BE2C (cell line): ENCODE measurements at regions not wholly inside any gene's neighbourhood (a gene's known extent, or its start where the extent isn't known, plus 50 kb on each side); places are given as distances from the start of the nearest gene placed in this dataset.

Source experiments
- DNase-seq: peaks from one replicate; pipeline ENCODE4 v3.0.0-alpha.2; 2020
- H3K27me3 ChIP-seq: fragments of 250-450 bp; sonication (Bioruptor Pico); 2 replicates; pipeline ENCODE4 v1.5.1; 2020; ENCODE audit warnings: mild to moderate bottlenecking
- H3K36me3 ChIP-seq: fragments of 250-450 bp; sonication (Bioruptor Pico); 2 replicates; pipeline ENCODE4 v1.5.1; 2020; ENCODE audit warnings: mild to moderate bottlenecking
- H3K4me1 ChIP-seq: fragments of 250-450 bp; sonication (Bioruptor Pico); 2 replicates; pipeline ENCODE4 v1.5.1; 2020
- H3K4me3 ChIP-seq: 2 replicates; pipeline ENCODE4 v1.5.1; 2011; ENCODE audit warnings: low read depth, low read length
- H3K9me3 ChIP-seq: fragments of 250-450 bp; sonication (Bioruptor Pico); 2 replicates; pipeline ENCODE4 v1.5.1; 2020
- TF ChIP-seq, protein P1 (sequence below): IDR thresholded peaks from 2 replicates; pipeline ENCODE4 v1.5.1; 2012; ENCODE audit warnings: mild to moderate bottlenecking, low read depth, low read length

DNA sequence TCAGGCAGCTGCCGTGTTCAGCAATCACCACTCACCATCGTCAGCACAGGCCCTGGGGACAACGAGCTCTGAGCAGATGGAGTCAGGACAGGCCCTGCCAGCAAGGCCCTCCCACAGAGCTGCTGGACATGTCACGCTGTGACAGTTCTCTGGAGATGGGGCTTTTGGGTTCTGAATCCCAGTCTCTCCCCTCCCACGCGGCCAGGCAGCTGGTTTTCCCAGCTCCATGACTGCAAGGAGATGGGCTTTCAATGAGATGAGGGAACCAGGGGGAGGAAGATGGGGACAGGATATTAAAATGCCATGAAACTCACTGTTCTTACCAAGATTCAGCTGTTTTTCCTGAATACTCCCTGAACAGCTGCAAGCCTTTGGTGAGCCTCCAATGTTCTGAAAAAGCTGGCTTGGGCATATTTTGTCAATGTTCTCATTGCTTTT lies 305.9 kb downstream of the BRD1 start:
- no peaks in the 10 kb centered on the region for H3K4me1 ChIP-seq

DNA sequence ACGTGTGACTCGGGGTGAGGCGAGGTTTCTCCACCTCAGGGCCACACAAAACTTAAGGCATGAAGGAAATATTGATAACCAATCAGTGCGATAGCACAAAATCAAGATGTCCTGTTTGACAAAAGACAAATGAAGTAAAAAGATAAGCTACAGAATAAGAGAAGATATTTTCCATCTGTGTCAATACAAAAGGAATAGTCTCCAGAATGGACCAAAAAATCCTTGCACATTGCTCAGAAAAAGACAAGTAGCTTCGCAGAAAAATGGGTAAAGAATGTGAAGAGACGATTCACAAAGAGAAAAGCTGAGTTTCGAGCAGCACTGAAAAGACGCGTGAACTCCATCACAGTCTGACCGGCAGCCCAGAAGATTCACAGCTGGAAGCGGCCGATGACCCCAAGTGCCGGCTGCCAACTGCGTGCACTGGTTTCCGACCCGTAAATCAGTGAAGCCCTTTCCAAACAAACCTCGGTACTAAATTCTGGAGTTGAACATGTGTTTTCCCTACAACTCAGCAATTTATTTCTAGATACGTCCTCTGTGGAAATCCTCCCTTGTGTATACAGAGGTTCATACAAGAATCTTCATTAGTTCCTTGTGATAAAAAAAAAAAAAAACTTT lies 308.4 kb downstream of the BRD1 start:
- Histone ChIP-seq H3K4me3 (no peak overlapping the region), H3K36me3 (no peaks in the 10 kb centered on the region), H3K9me3 (no peaks in the 10 kb centered on the region), H3K27me3 (no peaks in the 10 kb centered on the region), H3K4me1 (no peaks in the 10 kb centered on the region)
- TF ChIP-seq, protein P1, sequence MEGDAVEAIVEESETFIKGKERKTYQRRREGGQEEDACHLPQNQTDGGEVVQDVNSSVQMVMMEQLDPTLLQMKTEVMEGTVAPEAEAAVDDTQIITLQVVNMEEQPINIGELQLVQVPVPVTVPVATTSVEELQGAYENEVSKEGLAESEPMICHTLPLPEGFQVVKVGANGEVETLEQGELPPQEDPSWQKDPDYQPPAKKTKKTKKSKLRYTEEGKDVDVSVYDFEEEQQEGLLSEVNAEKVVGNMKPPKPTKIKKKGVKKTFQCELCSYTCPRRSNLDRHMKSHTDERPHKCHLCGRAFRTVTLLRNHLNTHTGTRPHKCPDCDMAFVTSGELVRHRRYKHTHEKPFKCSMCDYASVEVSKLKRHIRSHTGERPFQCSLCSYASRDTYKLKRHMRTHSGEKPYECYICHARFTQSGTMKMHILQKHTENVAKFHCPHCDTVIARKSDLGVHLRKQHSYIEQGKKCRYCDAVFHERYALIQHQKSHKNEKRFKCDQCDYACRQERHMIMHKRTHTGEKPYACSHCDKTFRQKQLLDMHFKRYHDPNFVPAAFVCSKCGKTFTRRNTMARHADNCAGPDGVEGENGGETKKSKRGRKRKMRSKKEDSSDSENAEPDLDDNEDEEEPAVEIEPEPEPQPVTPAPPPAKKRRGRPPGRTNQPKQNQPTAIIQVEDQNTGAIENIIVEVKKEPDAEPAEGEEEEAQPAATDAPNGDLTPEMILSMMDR, result no peak
- DNase-seq, result no peak

More for the DNA sequence above, 305.9 kb downstream of the BRD1 start:
- TF ChIP-seq, protein P1, result no peak
- Histone ChIP-seq H3K9me3 (no peaks in the 10 kb centered on the region), H3K36me3 (no peaks in the 10 kb centered on the region), H3K27me3 (no peaks in the 10 kb centered on the region), H3K4me3 (no peak overlapping the region)
- DNase-seq, result no peak

GRCh38 chr22:49518436-49518970 lies 309.2 kb downstream of the BRD1 start:
- TF ChIP-seq, protein P1, result no peak
- Histone ChIP-seq H3K4me1 (no peaks in the 10 kb centered on the region), H3K9me3 (no peaks in the 10 kb centered on the region), H3K36me3 (no peaks in the 10 kb centered on the region), H3K4me3 (no peak overlapping the region), H3K27me3 (no peaks in the 10 kb centered on the region)
- no peak for DNase-seq

GRCh38 chr22:49517667-49518185 lies 309.9 kb downstream of the BRD1 start:
- TF ChIP-seq, protein P1, result no peak

GRCh38 chr22:49517211-49517610 lies 310.5 kb downstream of the BRD1 start:
- TF ChIP-seq, protein P1, result no peak
- no peaks in the 10 kb centered on the region for H3K4me1 ChIP-seq
- H3K9me3 ChIP-seq, result no peaks in the 10 kb centered on the region
- no peak for DNase-seq
- no peaks in the 10 kb centered on the region for H3K36me3 ChIP-seq
- no peaks in the 10 kb centered on the region for H3K27me3 ChIP-seq
- H3K4me3 ChIP-seq, result no peak overlapping the region

More at GRCh38 chr22:49517667-49518185, 309.9 kb downstream of the BRD1 start:
- DNase-seq, result no peak
- H3K27me3 ChIP-seq, result no peaks in the 10 kb centered on the region
- H3K4me1 ChIP-seq, result no peaks in the 10 kb centered on the region
- no peaks in the 10 kb centered on the region for H3K9me3 ChIP-seq
- no peaks in the 10 kb centered on the region for H3K36me3 ChIP-seq
- H3K4me3 ChIP-seq, result no peak overlapping the region

DNA sequence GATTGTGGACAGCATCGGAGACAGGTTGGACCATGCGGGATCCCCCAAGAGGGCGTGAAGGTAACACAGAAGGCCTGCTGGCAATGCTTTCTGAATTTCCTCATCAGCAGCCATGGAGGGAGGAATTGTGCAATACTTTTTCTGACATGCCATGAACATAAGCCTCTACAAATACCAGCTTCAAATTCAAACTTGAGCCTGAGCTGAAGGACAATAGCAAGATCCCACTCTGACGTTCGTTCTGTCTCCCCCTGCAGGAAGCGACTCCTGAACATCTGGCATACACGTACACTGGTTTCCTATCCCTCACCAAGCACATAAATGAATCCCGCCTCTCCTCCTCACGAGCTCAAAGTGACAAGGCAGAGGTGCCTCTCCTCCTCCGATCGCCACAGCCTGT lies 312.2 kb downstream of the BRD1 start:
- DNase-seq, result no peak
- Histone ChIP-seq H3K27me3 (no peaks in the 10 kb centered on the region), H3K4me1 (no peaks in the 10 kb centered on the region), H3K36me3 (no peaks in the 10 kb centered on the region), H3K9me3 (no peaks in the 10 kb centered on the region), H3K4me3 (no peak overlapping the region)
- TF ChIP-seq, protein P1, result no peak
